Esophagus (tissue), 2 donors: ENCODE measurements at regions not wholly inside any gene's neighbourhood (a gene's known extent, or its start where the extent isn't known, plus 50 kb on each side); places are given as distances from the start of the nearest gene placed in this dataset.

Source experiments
- H3K27ac ChIP-seq, 2 donors: one replicate each; pipeline ENCODE4 v1.5.1; 2013; ENCODE audit warnings: low read depth in 2 of 2, mild to moderate bottlenecking in 2 of 2, inconsistent platforms in 1 of 2, low read length in 1 of 2, moderate library complexity in 1 of 2
- H3K27me3 ChIP-seq, 2 donors: one replicate each; pipeline ENCODE4 v1.6.1; 2013; ENCODE audit warnings: low read length in 2 of 2, control low read depth in 1 of 2, mild to moderate bottlenecking in 1 of 2; ENCODE audit not compliant: insufficient read depth in 2 of 2, control insufficient read depth in 1 of 2
- H3K36me3 ChIP-seq, 2 donors: one replicate each; pipeline ENCODE4 v1.6.1; 2013; ENCODE audit warnings: low read length in 1 of 2; ENCODE audit not compliant: control insufficient read depth in 2 of 2, insufficient read depth in 2 of 2
- H3K4me1 ChIP-seq, 2 donors: one replicate each; pipeline ENCODE4 v1.6.1; 2013; ENCODE audit warnings: low read length in 1 of 2; ENCODE audit not compliant: control insufficient read depth in 2 of 2, insufficient read depth in 2 of 2
- H3K4me3 ChIP-seq, 2 donors: one replicate each; pipeline ENCODE4 v1.5.1; 2013; ENCODE audit warnings: low read length in 2 of 2, mild to moderate bottlenecking in 2 of 2, low read depth in 1 of 2, moderate library complexity in 1 of 2
- H3K9me3 ChIP-seq, 2 donors: one replicate each; pipeline ENCODE4 v1.6.1; 2013; ENCODE audit warnings: mild to moderate bottlenecking in 2 of 2, low read depth in 1 of 2, low read length in 1 of 2, moderate library complexity in 1 of 2; ENCODE audit not compliant: control insufficient read depth in 2 of 2, insufficient read depth in 1 of 2
- WGBS, 2 donors: extraction: QIAGEN DNeasy Blood & Tissue Kit; methylation state at CpG; one replicate each; pipeline ENCODE4 v1.1.7; 2013; 5-methylcytosine and 5-hydroxymethylcytosine counted together
- donor health status: healthy with polysubstance abuse.
- donor health status: Bipolar disorder and iron deficiency.

DNA sequence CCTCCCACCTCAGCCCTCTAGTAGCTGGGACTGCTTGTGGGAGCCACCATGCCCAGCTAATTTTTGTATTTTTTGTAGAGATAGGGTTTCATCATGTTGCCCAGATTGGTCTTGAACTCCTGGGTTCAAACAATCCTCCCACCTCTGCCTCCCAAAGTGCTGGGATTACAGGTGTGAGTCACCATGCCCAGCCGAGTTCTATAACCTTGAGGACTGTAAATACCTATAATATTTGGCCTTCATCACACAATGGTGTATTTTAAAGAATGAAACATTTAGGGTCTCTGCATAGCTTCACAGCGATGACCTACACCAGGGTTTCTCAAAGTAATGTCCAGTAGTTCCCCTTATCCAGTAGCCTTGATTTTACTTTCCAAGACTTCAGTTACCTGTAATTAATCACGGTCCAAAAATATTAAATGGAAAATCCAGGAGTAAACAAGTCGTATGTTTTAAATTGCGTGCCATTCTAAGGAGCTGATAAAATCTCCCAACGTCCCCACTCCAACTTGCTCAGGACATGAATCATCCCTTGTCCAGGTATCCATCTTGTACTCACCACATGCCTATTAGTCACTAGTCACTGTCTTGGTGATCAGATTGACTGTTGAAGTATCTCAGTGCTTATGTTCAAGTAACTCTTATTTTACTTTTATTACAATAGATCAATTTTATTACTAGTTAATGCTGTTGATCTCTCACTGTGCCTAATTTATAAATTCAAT lies 368.2 kb downstream of the BTG1 start:
- H3K27me3 ChIP-seq = no peaks in the 10 kb centered on the region
- no peaks in the 10 kb centered on the region for H3K4me1 ChIP-seq
- no peak overlapping the region for H3K27ac ChIP-seq
- H3K4me3 ChIP-seq = no peak overlapping the region
- H3K36me3 ChIP-seq = no peaks in the 10 kb centered on the region
- H3K9me3 ChIP-seq = no peaks in the 10 kb centered on the region
- whole genome bisulfite sequencing, 2 donors = 83 to 87% methylated on average over 6 of the region's 6 CpGs

- WGBS, 2 donors = 31 to 53% methylated on average over 6 of the region's 6 CpGs
- Histone ChIP-seq H3K36me3 (no peaks in the 10 kb centered on the region), H3K4me3 (no peak overlapping the region), H3K4me1 (no peaks in the 10 kb centered on the region), H3K27ac (no peak overlapping the region), H3K27me3 (no peaks in the 10 kb centered on the region), H3K9me3 (no peaks in the 10 kb centered on the region)
Measured at GRCh38 chr12:91774434-91774921, 371.2 kb downstream of the BTG1 start.

DNA sequence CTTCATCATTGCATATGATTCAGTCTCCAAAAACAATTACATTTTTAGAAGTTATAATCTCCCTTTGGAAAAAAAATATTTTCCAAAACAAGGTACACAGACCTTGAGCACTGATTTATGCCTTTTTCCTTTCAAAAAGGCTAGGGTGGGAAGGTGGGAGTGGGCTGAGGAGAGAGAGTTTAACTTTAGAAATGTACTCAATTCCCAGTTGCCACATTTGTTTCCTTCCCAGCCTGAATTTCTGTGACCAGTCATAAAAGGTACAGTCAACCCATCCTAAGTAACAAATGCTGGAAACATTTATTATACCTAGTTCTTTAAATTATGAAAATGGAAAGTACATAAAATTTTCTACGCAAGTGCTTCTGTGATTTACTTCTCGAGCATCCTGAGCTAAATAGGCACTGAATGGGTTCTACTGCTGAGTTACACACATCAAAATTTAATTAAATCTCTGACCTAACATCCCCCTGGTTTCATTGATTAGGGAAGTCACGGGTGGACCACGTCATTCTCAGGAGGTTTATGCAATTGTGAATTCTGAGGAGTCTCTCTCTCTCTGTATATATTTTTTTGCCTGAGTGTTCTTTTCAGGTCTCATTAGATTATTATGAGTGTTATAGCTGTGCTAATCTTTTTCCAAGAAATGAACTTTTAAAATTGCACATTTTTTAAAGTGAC lies 371.8 kb downstream of the BTG1 start:
- no peaks in the 10 kb centered on the region for H3K27me3 ChIP-seq
- no peaks in the 10 kb centered on the region for H3K9me3 ChIP-seq
- no peak overlapping the region for H3K27ac ChIP-seq
- WGBS, 2 donors = 83 to 86% methylated on average over 4 of the region's 4 CpGs
- no peak overlapping the region for H3K4me3 ChIP-seq
- no peaks in the 10 kb centered on the region for H3K4me1 ChIP-seq
- H3K36me3 ChIP-seq = no peaks in the 10 kb centered on the region

DNA sequence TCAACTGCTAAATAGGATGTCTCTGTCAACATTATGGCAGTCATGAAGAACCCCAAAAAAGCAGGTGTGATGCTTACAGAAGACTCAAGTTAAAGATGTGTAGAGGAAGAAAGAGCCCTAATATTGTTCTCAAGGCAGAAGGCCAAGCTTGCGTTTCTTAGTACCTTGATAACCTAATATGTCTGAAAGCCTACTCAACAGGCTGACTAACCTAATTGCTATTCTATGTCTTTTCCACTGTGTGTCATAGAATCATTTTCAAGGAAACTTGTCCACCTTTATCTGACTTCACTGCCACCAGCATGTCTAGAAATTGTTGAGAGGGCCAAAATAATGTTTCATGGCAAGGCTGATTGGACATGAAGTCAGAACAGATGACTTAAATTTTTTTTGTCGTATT lies 373.2 kb downstream of the BTG1 start:
- Histone ChIP-seq H3K9me3 (no peaks in the 10 kb centered on the region), H3K4me3 (no peak overlapping the region), H3K4me1 (no peaks in the 10 kb centered on the region), H3K27me3 (no peaks in the 10 kb centered on the region), H3K27ac (no peak overlapping the region), H3K36me3 (no peaks in the 10 kb centered on the region)
- 96% methylated on average over 2 of the region's 2 CpGs for WGBS, 2 donors

- Histone ChIP-seq H3K4me3 (no peak overlapping the region), H3K4me1 (no peaks in the 10 kb centered on the region), H3K9me3 (no peaks in the 10 kb centered on the region), H3K27ac (no peak overlapping the region), H3K27me3 (no peaks in the 10 kb centered on the region), H3K36me3 (no peaks in the 10 kb centered on the region)
- WGBS, 2 donors = 93 to 94% methylated on average over 2 of the region's 2 CpGs
Measured at GRCh38 chr12:91769736-91770135, 375.9 kb downstream of the BTG1 start.

DNA sequence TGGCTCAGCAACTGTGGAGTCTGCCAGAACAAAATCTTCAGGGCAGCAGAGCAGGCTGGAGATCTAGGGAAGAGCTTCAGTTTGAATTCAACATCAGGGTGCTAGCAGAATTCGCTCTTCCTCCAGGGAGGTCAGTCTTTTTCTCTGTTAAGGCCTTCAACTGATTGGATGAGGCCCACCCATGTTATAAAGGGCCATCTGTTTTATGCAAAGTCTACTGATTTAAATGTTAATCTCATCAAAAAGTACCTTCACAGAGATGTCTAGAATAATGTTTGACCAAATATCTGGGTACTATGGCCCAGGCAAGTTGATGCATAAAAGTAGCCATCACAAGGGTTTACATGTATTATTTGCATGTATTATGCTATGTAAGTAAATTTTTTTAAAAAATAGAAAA lies 378.4 kb downstream of the BTG1 start:
- no peaks in the 10 kb centered on the region for H3K36me3 ChIP-seq
- 93 to 95% methylated on average over 1 of the region's 1 CpG for WGBS, 2 donors
- H3K27ac ChIP-seq = no peak overlapping the region
- H3K4me1 ChIP-seq = no peaks in the 10 kb centered on the region
- no peaks in the 10 kb centered on the region for H3K9me3 ChIP-seq
- H3K27me3 ChIP-seq = no peaks in the 10 kb centered on the region
- H3K4me3 ChIP-seq = no peak overlapping the region

GRCh38 chr12:91766454-91766853 lies 379.2 kb downstream of the BTG1 start:
- Histone ChIP-seq H3K27ac (no peak overlapping the region), H3K4me1 (no peaks in the 10 kb centered on the region), H3K27me3 (no peaks in the 10 kb centered on the region), H3K9me3 (no peaks in the 10 kb centered on the region), H3K4me3 (no peak overlapping the region), H3K36me3 (no peaks in the 10 kb centered on the region)
- WGBS, 2 donors = 42 to 54% methylated on average over 1 of the region's 1 CpG

- H3K36me3 ChIP-seq = no peaks in the 10 kb centered on the region
- no peaks in the 10 kb centered on the region for H3K4me1 ChIP-seq
- H3K27ac ChIP-seq = no peak overlapping the region
- no peaks in the 10 kb centered on the region for H3K27me3 ChIP-seq
- no peaks in the 10 kb centered on the region for H3K9me3 ChIP-seq
- no peak overlapping the region for H3K4me3 ChIP-seq
- WGBS, 2 donors = 62 to 69% methylated on average over 5 of the region's 5 CpGs
Measured at GRCh38 chr12:91763654-91764370, 381.8 kb downstream of the BTG1 start.

DNA sequence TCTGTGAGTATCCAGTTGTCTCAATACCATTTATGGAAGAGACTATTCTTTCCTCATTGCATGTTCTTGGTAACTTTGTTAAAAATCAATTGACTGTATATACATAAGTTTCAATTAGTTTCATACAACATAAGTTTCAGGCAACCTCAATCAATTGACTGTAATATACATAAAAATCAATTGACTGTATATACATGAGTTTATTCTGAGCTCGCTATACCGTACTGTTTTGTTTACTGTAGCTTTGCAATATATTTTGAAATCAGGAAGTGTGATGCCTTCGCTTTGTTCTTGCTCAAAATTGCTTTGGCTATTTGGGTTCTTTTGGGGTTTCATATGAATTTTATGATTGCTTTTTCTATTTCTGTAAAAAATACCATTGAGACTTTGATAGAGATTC lies 392.0 kb downstream of the BTG1 start:
- peaks cover 0 to 3% of the 10 kb centered on the region in 2 donors for H3K9me3 ChIP-seq
- WGBS, 2 donors = 96 to 97% methylated on average over 3 of the region's 3 CpGs

More for the DNA sequence above, 392.0 kb downstream of the BTG1 start:
- H3K4me1 ChIP-seq = no peaks in the 10 kb centered on the region
- H3K4me3 ChIP-seq = no peak overlapping the region
- H3K36me3 ChIP-seq = no peaks in the 10 kb centered on the region
- H3K27ac ChIP-seq = no peak overlapping the region
- no peaks in the 10 kb centered on the region for H3K27me3 ChIP-seq
